Spinal cord (tissue), 9 donors: ENCODE measurements at regions not wholly inside any gene's neighbourhood (a gene's known extent, or its start where the extent isn't known, plus 50 kb on each side); places are given as distances from the start of the nearest gene placed in this dataset.

Experiments
- DNase-seq, 6 donors: peaks; one replicate each; pipeline versions ENCODE4 v3.0.0 to v3.0.0-alpha.2; 2013 to 2015; ENCODE audit warnings: low spot score in 6 of 6, low read depth in 4 of 6
- H3K27ac ChIP-seq: one replicate; pipeline ENCODE4 v1.5.1; 2013; ENCODE audit warnings: low read depth, low read length, control low read depth
- H3K27me3 ChIP-seq: one replicate; pipeline ENCODE4 v1.6.1; 2013; ENCODE audit warnings: low read length; ENCODE audit not compliant: control insufficient read depth, insufficient read depth
- H3K36me3 ChIP-seq: one replicate; pipeline ENCODE4 v1.6.1; 2013; ENCODE audit warnings: low read length; ENCODE audit not compliant: control insufficient read depth, insufficient read depth
- H3K4me1 ChIP-seq: one replicate; pipeline ENCODE4 v1.6.1; 2013; ENCODE audit warnings: low read length; ENCODE audit not compliant: control insufficient read depth, insufficient read depth
- H3K4me3 ChIP-seq: one replicate; pipeline ENCODE4 v1.5.1; 2013; ENCODE audit warnings: low read depth, low read length, control low read depth
- H3K9me3 ChIP-seq: one replicate; pipeline ENCODE4 v1.6.1; 2013; ENCODE audit warnings: low read length; ENCODE audit not compliant: control insufficient read depth, insufficient read depth
- WGBS: methylation state at CpG from one replicate; pipeline ENCODE4 v1.1.5; 2013; ENCODE audit warnings: missing lambda C conversion rate; ENCODE audit not compliant: insufficient coverage; 5-methylcytosine and 5-hydroxymethylcytosine counted together
- donor health status: healthy.

GRCh38 chr22:47629273-47629711, 866.8 kb downstream of the TBC1D22A start:
- H3K9me3 ChIP-seq = no peaks in the 10 kb centered on the region
- no peak overlapping the region for H3K27ac ChIP-seq
- DNase-seq = no peak
- H3K4me1 ChIP-seq = peaks cover 12% of the 10 kb centered on the region
- no peaks in the 10 kb centered on the region for H3K27me3 ChIP-seq
- no peaks in the 10 kb centered on the region for H3K36me3 ChIP-seq
- 52% methylated on average over 14 of the region's 18 CpGs for WGBS
- H3K4me3 ChIP-seq = no peak overlapping the region

DNA sequence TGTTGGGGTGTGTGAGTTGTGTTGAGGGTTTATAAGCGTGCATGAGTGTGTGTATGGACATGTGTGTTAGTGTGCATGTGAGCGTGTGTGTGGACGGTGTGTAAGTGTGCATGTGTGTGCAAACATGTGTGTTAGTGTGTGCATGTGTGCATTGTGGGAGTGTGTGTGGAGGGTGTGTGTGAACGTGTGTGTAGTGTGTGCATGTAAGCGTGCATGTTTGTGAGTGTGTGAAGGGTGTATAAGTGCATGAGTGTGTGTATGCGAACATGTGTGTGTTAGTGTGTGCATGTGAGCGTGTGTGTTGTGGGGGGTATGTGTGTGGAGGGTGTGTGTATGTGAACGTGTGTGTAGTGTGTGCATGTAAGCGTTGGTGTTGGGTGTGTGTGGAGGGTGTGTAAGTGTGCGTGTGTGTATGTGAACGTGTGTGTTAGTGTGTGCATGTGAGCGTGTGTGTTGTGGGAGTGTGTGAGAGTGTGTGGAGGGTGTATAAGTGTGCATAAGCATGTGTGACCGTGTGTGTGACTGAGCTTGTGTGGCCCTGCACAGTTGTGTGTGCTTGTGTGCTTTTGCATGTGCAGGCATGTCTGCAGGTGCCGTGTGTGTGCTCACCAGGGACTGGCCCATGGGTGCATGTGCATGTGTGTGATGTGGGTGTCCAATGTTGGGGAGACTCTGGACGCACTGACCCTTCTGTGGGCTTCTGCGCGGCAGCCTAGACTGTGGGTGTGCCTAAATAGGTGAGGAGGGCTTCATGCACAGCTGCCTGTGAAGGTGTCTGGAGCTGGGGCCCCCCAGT, 866.2 kb downstream of the TBC1D22A start:
- H3K9me3 ChIP-seq = no peaks in the 10 kb centered on the region
- DNase-seq = no peak
- no peak overlapping the region for H3K4me3 ChIP-seq
- H3K36me3 ChIP-seq = no peaks in the 10 kb centered on the region
- peaks cover 14% of the 10 kb centered on the region for H3K4me1 ChIP-seq
- H3K27ac ChIP-seq = no peak overlapping the region
- 98% methylated on average over 16 of the region's 17 CpGs for WGBS
- H3K27me3 ChIP-seq = no peaks in the 10 kb centered on the region

- peaks cover 21% of the 10 kb centered on the region for H3K4me1 ChIP-seq
- DNase-seq = peak in 1 of 6 donors; percentile 39
- 88% methylated on average over 14 of the region's 17 CpGs for WGBS
- no peaks in the 10 kb centered on the region for H3K36me3 ChIP-seq
- H3K27ac ChIP-seq = no peak overlapping the region
- H3K27me3 ChIP-seq = no peaks in the 10 kb centered on the region
- no peak overlapping the region for H3K4me3 ChIP-seq
- no peaks in the 10 kb centered on the region for H3K9me3 ChIP-seq
Measured at GRCh38 chr22:47627556-47628253, 865.3 kb downstream of the TBC1D22A start.

- Histone ChIP-seq H3K4me3 (no peak overlapping the region), H3K27me3 (no peaks in the 10 kb centered on the region), H3K27ac (no peak overlapping the region), H3K36me3 (no peaks in the 10 kb centered on the region), H3K9me3 (no peaks in the 10 kb centered on the region), H3K4me1 (peaks cover 21% of the 10 kb centered on the region)
- WGBS = 88% methylated on average over 12 of the region's 15 CpGs
- DNase-seq = no peak
Measured at GRCh38 chr22:47626428-47627390, 864.3 kb downstream of the TBC1D22A start.

- DNase-seq = no peak
- Histone ChIP-seq H3K4me1 (peaks cover 21% of the 10 kb centered on the region), H3K27ac (no peak overlapping the region), H3K4me3 (no peak overlapping the region), H3K36me3 (no peaks in the 10 kb centered on the region), H3K27me3 (no peaks in the 10 kb centered on the region), H3K9me3 (no peaks in the 10 kb centered on the region)
- 91% methylated on average over 28 of the region's 30 CpGs for WGBS
Measured at GRCh38 chr22:47625531-47626427, 863.3 kb downstream of the TBC1D22A start.

DNA sequence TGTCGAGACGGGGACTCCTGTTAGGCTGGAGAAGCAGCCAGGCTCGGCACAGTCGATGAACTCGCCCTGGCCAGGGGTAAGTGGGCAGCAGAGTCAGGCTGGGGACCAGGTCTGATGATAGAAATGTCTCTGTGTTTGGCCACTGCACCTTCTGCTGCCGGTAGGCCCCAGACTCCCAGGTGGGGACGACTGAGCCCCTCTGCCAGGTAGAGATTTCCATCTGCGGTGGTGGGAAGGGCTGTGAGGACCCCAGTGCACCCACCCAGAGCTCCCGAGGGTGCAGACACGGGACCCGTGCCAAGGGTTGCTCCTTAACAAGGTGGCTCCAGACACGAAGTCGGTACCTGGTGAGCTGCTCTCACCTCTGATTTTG, 862.5 kb downstream of the TBC1D22A start:
- Histone ChIP-seq H3K4me3 (no peak overlapping the region), H3K27ac (no peak overlapping the region), H3K9me3 (no peaks in the 10 kb centered on the region), H3K27me3 (no peaks in the 10 kb centered on the region), H3K36me3 (no peaks in the 10 kb centered on the region), H3K4me1 (peaks cover 20% of the 10 kb centered on the region)
- WGBS = 84% methylated on average over 11 of the region's 13 CpGs
- no peak for DNase-seq

DNA sequence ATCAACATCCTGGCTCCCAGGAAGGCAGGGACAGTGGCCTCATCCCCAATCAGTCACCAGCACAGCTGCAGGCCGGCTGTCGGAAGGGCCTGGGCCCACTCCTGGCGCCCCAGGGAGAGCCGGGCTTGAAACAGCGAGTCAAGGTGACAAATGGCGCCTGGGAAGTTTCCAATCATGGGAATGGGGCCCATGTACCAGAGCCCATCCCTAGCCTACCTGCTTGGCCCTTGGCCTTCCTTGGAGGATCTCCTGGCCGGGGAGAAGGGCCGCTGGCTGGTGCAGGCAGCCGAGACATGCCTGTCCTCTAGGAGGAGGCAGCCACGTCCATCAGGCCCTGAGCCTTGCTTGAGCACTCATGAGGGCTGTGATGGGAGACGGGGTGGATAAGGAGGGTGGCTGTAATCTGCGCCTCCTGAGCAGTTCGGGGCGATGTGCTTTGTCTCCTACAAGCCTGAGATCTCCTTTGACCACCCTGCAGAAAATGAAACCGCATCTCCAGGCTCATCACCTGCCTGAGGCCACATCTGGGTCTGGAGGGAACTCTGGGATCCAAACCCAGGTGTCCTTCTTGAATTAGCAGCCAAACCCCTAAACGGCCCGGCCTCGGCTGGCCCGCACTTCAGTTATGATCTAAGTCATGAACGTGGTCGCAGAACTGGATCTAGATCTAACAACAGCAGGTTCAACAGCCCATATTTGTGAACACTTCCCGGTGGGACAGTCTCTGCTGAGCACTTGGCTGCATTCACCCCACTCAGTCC, 862.0 kb downstream of the TBC1D22A start:
- no peak for DNase-seq
- 90% methylated on average over 20 of the region's 22 CpGs for WGBS

DNA sequence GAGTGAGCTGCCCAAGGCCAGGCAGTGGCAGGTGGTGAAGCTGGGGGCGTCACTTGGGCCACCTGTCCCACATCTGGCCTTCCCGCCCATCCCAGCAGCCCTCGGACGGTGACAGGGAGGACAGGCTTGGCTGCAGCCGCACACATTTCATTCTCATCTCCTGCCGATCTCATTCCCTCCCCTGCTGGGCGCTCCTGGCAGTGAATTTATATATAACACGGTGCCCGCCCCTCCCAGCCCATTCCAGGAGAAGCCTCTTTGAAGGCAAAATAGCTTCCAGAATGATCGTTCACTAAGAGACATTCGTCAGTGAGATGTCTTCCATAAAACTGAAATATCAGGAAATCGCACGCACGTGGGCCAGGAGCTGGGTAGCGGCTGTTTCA, 861.3 kb downstream of the TBC1D22A start:
- 49% methylated on average over 11 of the region's 15 CpGs for WGBS

More for the DNA sequence above, 862.0 kb downstream of the TBC1D22A start:
- H3K4me1 ChIP-seq = peaks cover 14% of the 10 kb centered on the region
- no peaks in the 10 kb centered on the region for H3K36me3 ChIP-seq
- no peak overlapping the region for H3K4me3 ChIP-seq
- H3K9me3 ChIP-seq = no peaks in the 10 kb centered on the region
- no peak overlapping the region for H3K27ac ChIP-seq
- H3K27me3 ChIP-seq = no peaks in the 10 kb centered on the region

More for the DNA sequence above, 861.3 kb downstream of the TBC1D22A start:
- DNase-seq = peak in 1 of 6 donors; percentile 73
- peaks cover 9% of the 10 kb centered on the region for H3K4me1 ChIP-seq
- no peak overlapping the region for H3K4me3 ChIP-seq
- H3K27ac ChIP-seq = no peak overlapping the region
- H3K9me3 ChIP-seq = no peaks in the 10 kb centered on the region
- no peaks in the 10 kb centered on the region for H3K27me3 ChIP-seq
- H3K36me3 ChIP-seq = no peaks in the 10 kb centered on the region
